ENCODE measurements at regions not wholly inside any gene's neighbourhood (a gene's known extent, or its start where the extent isn't known, plus 50 kb on each side); places are given as distances from the start of the nearest gene placed in this dataset.
"Not testable (repeated sequence)": the region's sequence is repeated elsewhere in the genome, so short reads cannot be mapped to it uniquely, and the experiment has no call there.

GRCh38 chr14:106270476-106271121 lies 744.2 kb downstream of the TMEM121 start:
- H3K4me2 ChIP-seq (ENCODE audit: insufficient read depth in 1 of 2, low read depth in 2 of 2, low read length in 2 of 2); FAIRE-seq; POLR2A ChIA-PET (ENCODE audit: partially characterized antibody): not testable (repeated sequence)

More at GRCh38 chr14:106270476-106271121, 744.2 kb downstream of the TMEM121 start:
- CTCF ChIA-PET (ENCODE audit: partially characterized antibody); H2BK120ac ChIP-seq (replicated peaks; ENCODE audit: low read depth, low read length); H2BK12ac ChIP-seq (ENCODE audit: low read depth, low read length); H3K23ac ChIP-seq (ENCODE audit: insufficient read length); DNase-seq (ENCODE audit: low read depth in 1 of 2, low spot score in 2 of 2); H3K36me3 ChIP-seq (ENCODE audit: control insufficient read depth in 2 of 4, insufficient read depth in 4 of 4, low read length in 3 of 4); H3K79me2 ChIP-seq (ENCODE audit: control insufficient read depth in 1 of 2, insufficient read depth in 2 of 2, low read length in 2 of 2); H4K20me1 ChIP-seq (replicated peaks in 1 of 2; ENCODE audit: control insufficient read depth in 1 of 2, insufficient read depth in 2 of 2, low read length in 2 of 2); H3K14ac ChIP-seq (ENCODE audit: insufficient read length); H2AK5ac ChIP-seq (ENCODE audit: low read depth, low read length); H2BK5ac ChIP-seq (ENCODE audit: low read depth, low read length); H3K4me3 ChIP-seq (ENCODE audit: extremely low read depth in 1 of 4, insufficient read depth in 2 of 4, low read depth in 3 of 4, low read length in 4 of 4); H2BK15ac ChIP-seq (ENCODE audit: low read length); H2BK20ac ChIP-seq (ENCODE audit: low read length); H4K8ac ChIP-seq (ENCODE audit: extremely low read depth, insufficient read depth, low read length); H3K18ac ChIP-seq (ENCODE audit: extremely low read depth, low read length); H4K91ac ChIP-seq (replicated peaks; ENCODE audit: insufficient read length, low read length); H3K27me3 ChIP-seq (replicated peaks in 1 of 4; ENCODE audit: control insufficient read depth in 3 of 4, extremely low read depth in 1 of 4, insufficient read depth in 3 of 4, low read length in 3 of 4); H3K9ac ChIP-seq (replicated peaks in 1 of 4; ENCODE audit: extremely low read depth in 1 of 4, low read depth in 3 of 4, low read length in 3 of 4); H3K4me1 ChIP-seq (replicated peaks in 1 of 4; ENCODE audit: control insufficient read depth in 3 of 4, insufficient read depth in 4 of 4, low read length in 3 of 4); H3K23me2 ChIP-seq (ENCODE audit: low read depth, low read length); H3K79me1 ChIP-seq (ENCODE audit: low read depth, low read length); H3K4ac ChIP-seq (replicated peaks; ENCODE audit: insufficient read length, low read depth, low read length); H4K5ac ChIP-seq (ENCODE audit: insufficient read length, low read depth, low read length); H3K56ac ChIP-seq (replicated peaks; ENCODE audit: insufficient read length, low read depth, low read length); H3K27ac ChIP-seq (ENCODE audit: low read depth, low read length); H2AFZ ChIP-seq (ENCODE audit: low read length): not testable (repeated sequence)
- 74% methylated on average over 3 of the region's 4 CpGs; no CpG with 5 or more reads in 1 of the 2 experiments for WGBS, 2 experiments (ENCODE audit: extremely low coverage in 1 of 2, insufficient coverage in 1 of 2, insufficient read length in 1 of 2, insufficient replicate concordance in 2 of 2, low coverage in 1 of 2, low lambda C conversion rate in 2 of 2, missing lambda C conversion rate in 1 of 2)
- peaks cover 52 to 65% of the 10 kb centered on the region in 2 experiments for H3K9me3 ChIP-seq (ENCODE audit: insufficient read depth in 2 of 2, low read depth in 1 of 2, low read length in 1 of 2)

All from H1 (cell line).